DND-41 (cell line): ENCODE measurements at regions not wholly inside any gene's neighbourhood (a gene's known extent, or its start where the extent isn't known, plus 50 kb on each side); places are given as distances from the start of the nearest gene placed in this dataset.

Source experiments
- ATAC-seq: fragments of 200-7000 bp; cut with Tn5 transposase; 3 replicates; pipeline ENCODE4 v1.9.1; 2021; ENCODE audit warnings: low read depth; ENCODE audit not compliant: insufficient read depth
- DNase-seq: peaks from one replicate; pipeline ENCODE4 v3.0.0-alpha.2; 2020
- H2AFZ ChIP-seq: 2 replicates; pipeline ENCODE4 v1.6.0; 2012; ENCODE audit warnings: low read depth, low read length
- H3K27ac ChIP-seq: 2 replicates; pipeline ENCODE4 v1.5.1; 2012; ENCODE audit warnings: low read length, inconsistent platforms
- H3K27me3 ChIP-seq: fragments of 200-600 bp; sonication (generic); 2 replicates; pipeline ENCODE4 v1.6.0; 2012; ENCODE audit warnings: low read length, mild to moderate bottlenecking, inconsistent platforms; ENCODE audit not compliant: insufficient read depth, poor library complexity
- H3K36me3 ChIP-seq: 2 replicates; pipeline ENCODE4 v1.5.1; 2012; ENCODE audit warnings: low read length, inconsistent platforms; ENCODE audit not compliant: insufficient read depth
- H3K4me1 ChIP-seq: 2 replicates; pipeline ENCODE4 v1.5.1; 2012; ENCODE audit warnings: mild to moderate bottlenecking, low read length; ENCODE audit not compliant: insufficient read depth
- H3K4me2 ChIP-seq: 2 replicates; pipeline ENCODE4 v1.6.0; 2012; ENCODE audit warnings: mild to moderate bottlenecking, moderate library complexity, low read length, inconsistent platforms; ENCODE audit not compliant: insufficient read depth
- H3K4me3 ChIP-seq, 2 experiments: fragments of 200-600 bp in 1 of 2; shearing (Covaris generic) in 1 of 2; 2 replicates each; pipeline ENCODE4 v1.5.1; 2012 to 2016; ENCODE audit warnings: inconsistent platforms in 2 of 2, low read length in 2 of 2, mild to moderate bottlenecking in 2 of 2, low read depth in 1 of 2, moderate library complexity in 1 of 2
- H3K79me2 ChIP-seq: 2 replicates; pipeline ENCODE4 v1.6.0; 2012; ENCODE audit warnings: low read length, inconsistent platforms; ENCODE audit not compliant: insufficient read depth
- H3K9ac ChIP-seq: 2 replicates; pipeline ENCODE4 v1.6.0; 2012; ENCODE audit warnings: low read depth, mild to moderate bottlenecking, inconsistent platforms, low read length, moderate library complexity
- H3K9me3 ChIP-seq: 2 replicates; pipeline ENCODE4 v1.5.1; 2012; ENCODE audit warnings: low read length, moderate library complexity, mild to moderate bottlenecking, inconsistent platforms; ENCODE audit not compliant: insufficient read depth, severe bottlenecking
- H4K20me1 ChIP-seq: 2 replicates; pipeline ENCODE4 v1.6.0; 2012; ENCODE audit warnings: low read length; ENCODE audit not compliant: insufficient read depth
- CTCF ChIP-seq: IDR thresholded peaks from 2 replicates; pipeline ENCODE4 v1.5.1; 2012; ENCODE audit warnings: borderline replicate concordance, low read length, moderate library complexity, mild to moderate bottlenecking; ENCODE audit not compliant: poor library complexity, severe bottlenecking; ENCODE audit errors: extremely low read depth
- EZH2 ChIP-seq: IDR thresholded peaks from 3 replicates; pipeline ENCODE4 v1.6.1; 2012; ENCODE audit warnings: borderline replicate concordance, low read depth, mild to moderate bottlenecking, moderate library complexity, low read length, inconsistent platforms; ENCODE audit not compliant: severe bottlenecking

GRCh38 chr4:146998157-146998556, 52.5 kb upstream of the TTC29 start:
- no peak overlapping the region for H3K4me3 ChIP-seq
- H3K4me1 ChIP-seq: no peaks in the 10 kb centered on the region
- no peak overlapping the region for H3K9ac ChIP-seq
- no peak overlapping the region for H3K27ac ChIP-seq
- H3K4me2 ChIP-seq: no peak overlapping the region
- H3K79me2 ChIP-seq: no peaks in the 10 kb centered on the region
- TF ChIP-seq EZH2 (no peak), CTCF (no peak)
- H4K20me1 ChIP-seq: no peaks in the 10 kb centered on the region
- H3K27me3 ChIP-seq: no peaks in the 10 kb centered on the region
- DNase-seq (no peak), ATAC-seq (no peak)
- no peak overlapping the region for H2AFZ ChIP-seq
- H3K9me3 ChIP-seq: no peaks in the 10 kb centered on the region
- H3K36me3 ChIP-seq: no peaks in the 10 kb centered on the region

GRCh38 chr4:147003956-147004809, 58.5 kb upstream of the TTC29 start:
- no peak overlapping the region for H3K4me3 ChIP-seq
- no peak overlapping the region for H3K27ac ChIP-seq
- H3K4me2 ChIP-seq: no peak overlapping the region
- ATAC-seq: no peak
- no peaks in the 10 kb centered on the region for H3K27me3 ChIP-seq
- H2AFZ ChIP-seq: no peak overlapping the region
- H3K9ac ChIP-seq: no peak overlapping the region
- DNase-seq: no peak
- no peaks in the 10 kb centered on the region for H3K79me2 ChIP-seq
- no peaks in the 10 kb centered on the region for H3K4me1 ChIP-seq
- no peaks in the 10 kb centered on the region for H4K20me1 ChIP-seq
- no peaks in the 10 kb centered on the region for H3K9me3 ChIP-seq
- no peaks in the 10 kb centered on the region for H3K36me3 ChIP-seq
- TF ChIP-seq CTCF: no peak

- Histone ChIP-seq H4K20me1 (no peaks in the 10 kb centered on the region), H3K4me3 (no peak overlapping the region), H3K9ac (no peak overlapping the region), H3K27ac (no peak overlapping the region), H3K79me2 (no peaks in the 10 kb centered on the region), H3K4me2 (no peak overlapping the region), H3K9me3 (no peaks in the 10 kb centered on the region), H2AFZ (no peak overlapping the region), H3K4me1 (no peaks in the 10 kb centered on the region), H3K27me3 (no peaks in the 10 kb centered on the region), H3K36me3 (no peaks in the 10 kb centered on the region)
- TF ChIP-seq CTCF (no peak), EZH2 (no peak)
- DNase-seq (no peak), ATAC-seq (no peak)
Measured at GRCh38 chr4:147006229-147006628, 60.6 kb upstream of the TTC29 start.

- Histone ChIP-seq H3K27ac (no peak overlapping the region), H3K4me2 (no peak overlapping the region), H3K9me3 (no peaks in the 10 kb centered on the region), H3K36me3 (no peaks in the 10 kb centered on the region), H3K4me3 (no peak overlapping the region), H3K9ac (no peak overlapping the region), H3K79me2 (no peaks in the 10 kb centered on the region), H3K27me3 (no peaks in the 10 kb centered on the region), H2AFZ (no peak overlapping the region), H4K20me1 (no peaks in the 10 kb centered on the region), H3K4me1 (no peaks in the 10 kb centered on the region)
- ATAC-seq: no peak
- no peak for TF ChIP-seq EZH2
- DNase-seq: no peak
Measured at GRCh38 chr4:147009875-147010274, 64.2 kb upstream of the TTC29 start.
